H1 (cell line): ENCODE measurements at regions not wholly inside any gene's neighbourhood (a gene's known extent, or its start where the extent isn't known, plus 50 kb on each side); places are given as distances from the start of the nearest gene placed in this dataset.

Source experiments
- CHD2 ChIP-seq: IDR thresholded peaks from 2 replicates; pipeline ENCODE4 v1.6.1; 2012; ENCODE audit warnings: low read length, improper control_type of control experiment
- CTCF ChIP-seq, 3 experiments: IDR thresholded peaks; 1 replicate in 2 of 3; 2 replicates in 1 of 3; pipeline versions ENCODE4 v1.5.1 to v1.6.1; 2011; ENCODE audit warnings: low read length in 3 of 3, mild to moderate bottlenecking in 3 of 3, inconsistent platforms in 2 of 3, low read depth in 1 of 3, moderate library complexity in 1 of 3; ENCODE audit not compliant: insufficient read depth in 1 of 3; ENCODE audit errors: control extremely low read depth in 1 of 3
- EP300 ChIP-seq, 2 experiments: IDR thresholded peaks; 1 replicate in 1 of 2; 2 replicates in 1 of 2; pipeline ENCODE4 v1.6.1; 2011 to 2012; ENCODE audit warnings: low read depth in 2 of 2, low read length in 2 of 2, mild to moderate bottlenecking in 2 of 2, borderline replicate concordance in 1 of 2, inconsistent platforms in 1 of 2, moderate library complexity in 1 of 2
- EZH2 ChIP-seq: fragments of 200-600 bp; sonication (generic); IDR thresholded peaks from 2 replicates; pipeline ENCODE4 v1.7.1; 2012; ENCODE audit warnings: low read depth, mild to moderate bottlenecking, moderate library complexity, low read length, inconsistent platforms; ENCODE audit not compliant: severe bottlenecking
- GABPA ChIP-seq: IDR thresholded peaks from 2 replicates; pipeline ENCODE4 v1.6.1; 2011; ENCODE audit warnings: mild to moderate bottlenecking, low read length, moderate library complexity, borderline replicate concordance; ENCODE audit not compliant: insufficient read depth
- KDM5A ChIP-seq: fragments of 200-600 bp; IDR thresholded peaks from 2 replicates; pipeline ENCODE4 v1.7.1; 2012; ENCODE audit warnings: mild to moderate bottlenecking, low read length, inconsistent platforms, mixed read lengths
- PHF8 ChIP-seq: fragments of 200-600 bp; sonication (generic); conservative IDR thresholded peaks from 2 replicates; pipeline ENCODE4 v1.7.1; 2012; ENCODE audit warnings: low read depth, mild to moderate bottlenecking, inconsistent platforms, low read length, moderate library complexity
- POLR2A ChIP-seq, 2 experiments: IDR thresholded peaks; 1 replicate in 1 of 2; 2 replicates in 1 of 2; pipeline ENCODE4 v1.6.1; 2011; ENCODE audit warnings: low read depth in 2 of 2, low read length in 2 of 2, mild to moderate bottlenecking in 2 of 2; ENCODE audit errors: control extremely low read depth in 1 of 2
- POLR2AphosphoS5 ChIP-seq: IDR thresholded peaks from 2 replicates; pipeline ENCODE4 v1.6.1; 2011; ENCODE audit warnings: low read depth, low read length
- SRF ChIP-seq: IDR thresholded peaks from 2 replicates; pipeline ENCODE4 v1.6.1; 2011; ENCODE audit warnings: mild to moderate bottlenecking, low read depth, low read length, moderate library complexity
- TAF1 ChIP-seq: IDR thresholded peaks from 2 replicates; pipeline ENCODE4 v1.6.1; 2011; ENCODE audit warnings: mild to moderate bottlenecking, low read depth, low read length
- YY1 ChIP-seq: IDR thresholded peaks from 2 replicates; pipeline ENCODE4 v1.6.1; 2011; ENCODE audit warnings: low read depth, mild to moderate bottlenecking, low read length
- TF ChIP-seq, protein P1 (sequence below): IDR thresholded peaks from 2 replicates; pipeline ENCODE4 v1.6.1; 2012; ENCODE audit warnings: inconsistent platforms

DNA sequence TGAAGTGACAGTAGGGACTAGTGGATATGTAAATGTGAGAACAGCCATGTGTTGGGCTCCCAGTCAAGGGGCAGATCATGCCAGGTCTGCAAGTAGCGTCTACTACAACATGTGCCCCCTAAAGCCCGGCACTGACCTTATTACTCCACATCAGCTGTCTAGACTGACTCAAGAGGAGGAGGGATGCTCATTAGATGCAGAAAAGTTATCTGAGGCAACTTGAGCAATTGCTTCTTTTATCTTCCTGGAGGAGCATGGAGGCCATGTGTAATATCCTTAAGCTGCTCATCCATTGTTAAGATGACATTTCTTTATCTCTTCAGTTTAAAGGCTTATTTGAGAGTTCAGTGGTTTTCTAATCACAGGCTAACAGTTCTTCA lies 404.7 kb upstream of the FLRT2 start:
- TF ChIP-seq CTCF (IDR thresholded peaks at IDR 0.05; ENCODE audit: control extremely low read depth in 1 of 3, insufficient read depth in 1 of 3, low read depth in 1 of 3, low read length in 3 of 3) (no peak), CHD2 (no peak), POLR2A (IDR thresholded peaks at IDR 0.05; ENCODE audit: control extremely low read depth in 1 of 2, low read depth in 2 of 2, low read length in 2 of 2) (no peak), KDM5A (no peak), YY1 (no peak), EP300 (IDR thresholded peaks at IDR 0.05; ENCODE audit: borderline replicate concordance in 1 of 2, low read depth in 2 of 2, low read length in 2 of 2) (no peak), TAF1 (no peak), POLR2AphosphoS5 (no peak), GABPA (no peak), EZH2 (no peak), SRF (no peak), PHF8 (no peak)
- TF ChIP-seq, protein P1, sequence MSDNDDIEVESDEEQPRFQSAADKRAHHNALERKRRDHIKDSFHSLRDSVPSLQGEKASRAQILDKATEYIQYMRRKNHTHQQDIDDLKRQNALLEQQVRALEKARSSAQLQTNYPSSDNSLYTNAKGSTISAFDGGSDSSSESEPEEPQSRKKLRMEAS: no peak
